ENCODE measurements at regions not wholly inside any gene's neighbourhood (a gene's known extent, or its start where the extent isn't known, plus 50 kb on each side); places are given as distances from the start of the nearest gene placed in this dataset.

DNA sequence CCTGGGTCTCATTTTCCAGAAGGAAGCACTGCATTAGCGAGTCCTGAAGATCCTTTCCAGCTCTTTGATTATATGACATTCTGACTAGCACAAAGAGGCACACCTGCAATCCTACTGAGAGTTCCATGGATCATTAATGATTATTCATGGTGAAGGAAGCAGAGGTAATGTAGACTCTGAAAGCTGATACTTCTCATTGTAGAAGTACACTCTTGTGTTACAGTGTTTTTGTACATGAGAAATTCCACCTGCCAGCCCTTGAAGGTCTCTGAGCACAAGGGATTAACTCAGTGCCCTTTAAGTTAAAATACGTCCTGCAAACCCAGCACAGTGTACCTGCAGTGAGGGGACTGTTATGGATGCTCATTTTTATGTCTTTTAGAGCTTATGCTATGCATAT, 558.8 kb upstream of the FBXO33 start:
- H3K4me3 ChIP-seq: no peak overlapping the region
- no peak overlapping the region for H3K27ac ChIP-seq
- no peaks in the 10 kb centered on the region for H3K27me3 ChIP-seq
- DNase-seq: no peak
- TF ChIP-seq CTCF (IDR thresholded peaks at IDR 0.05) (no peak), POLR2A (IDR thresholded peaks at IDR 0.05) (no peak)
- 35 to 53% methylated on average over 2 of the region's 2 CpGs for WGBS, 2 donors
- H3K4me1 ChIP-seq: no peaks in the 10 kb centered on the region
- no peaks in the 10 kb centered on the region for H3K36me3 ChIP-seq
- no peaks in the 10 kb centered on the region for H3K9me3 ChIP-seq
- intact Hi-C loops (cut with DNase I): no loop called here

DNA sequence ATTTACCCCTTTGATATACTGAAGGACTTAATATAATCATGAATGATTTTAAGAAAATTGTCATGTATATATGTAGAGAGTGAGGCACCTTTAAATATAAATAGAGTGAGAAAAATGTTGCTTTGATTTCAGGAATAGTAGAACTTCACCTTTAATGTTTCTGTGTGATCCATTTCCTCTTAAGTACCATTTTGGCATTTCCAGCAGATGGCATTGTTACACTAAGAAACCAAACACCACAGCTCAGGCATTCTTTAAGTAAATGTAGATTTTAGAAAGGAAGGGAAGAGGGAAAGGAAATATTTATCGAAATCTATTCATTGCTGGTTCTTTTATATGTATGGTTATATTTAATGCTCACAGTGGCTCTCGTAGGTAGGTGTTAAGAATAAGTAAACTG, 556.7 kb upstream of the FBXO33 start:
- no peak for DNase-seq
- intact Hi-C loops (cut with DNase I): no loop called here
- no peak overlapping the region for H3K27ac ChIP-seq

GRCh38 chr14:39984323-39984722, 552.1 kb upstream of the FBXO33 start:
- intact Hi-C loops (cut with DNase I): no loop called here
- Histone ChIP-seq H3K4me3 (no peak overlapping the region), H3K4me1 (no peaks in the 10 kb centered on the region), H3K9me3 (no peaks in the 10 kb centered on the region), H3K27ac (no peak overlapping the region), H3K36me3 (no peaks in the 10 kb centered on the region), H3K27me3 (no peaks in the 10 kb centered on the region)
- WGBS, 2 donors: 44 to 68% methylated on average over 2 of the region's 2 CpGs
- no peak for DNase-seq
- TF ChIP-seq CTCF (IDR thresholded peaks at IDR 0.05) (no peak), POLR2A (IDR thresholded peaks at IDR 0.05) (no peak)

More for the DNA sequence above, 556.7 kb upstream of the FBXO33 start:
- H3K36me3 ChIP-seq: no peaks in the 10 kb centered on the region
- no peak overlapping the region for H3K4me3 ChIP-seq
- 6 to 7% methylated on average over 2 of the region's 2 CpGs for WGBS, 2 donors
- no peaks in the 10 kb centered on the region for H3K4me1 ChIP-seq
- TF ChIP-seq CTCF (IDR thresholded peaks at IDR 0.05): no peak
- TF ChIP-seq POLR2A (IDR thresholded peaks at IDR 0.05): no peak
- H3K27me3 ChIP-seq: no peaks in the 10 kb centered on the region
- no peaks in the 10 kb centered on the region for H3K9me3 ChIP-seq

GRCh38 chr14:39977198-39977597, 545.0 kb upstream of the FBXO33 start:
- no peaks in the 10 kb centered on the region for H3K4me1 ChIP-seq
- H3K4me3 ChIP-seq: no peak overlapping the region
- TF ChIP-seq CTCF (IDR thresholded peaks at IDR 0.05) (no peak), POLR2A (IDR thresholded peaks at IDR 0.05) (no peak)
- H3K27me3 ChIP-seq: no peaks in the 10 kb centered on the region
- no peak overlapping the region for H3K27ac ChIP-seq
- intact Hi-C loops (cut with DNase I): no loop called here
- DNase-seq: no peak
- no peaks in the 10 kb centered on the region for H3K9me3 ChIP-seq
- no peaks in the 10 kb centered on the region for H3K36me3 ChIP-seq
- 19 to 27% methylated on average over 3 of the region's 3 CpGs for WGBS, 2 donors

- no peaks in the 10 kb centered on the region for H3K4me1 ChIP-seq
- TF ChIP-seq CTCF (IDR thresholded peaks at IDR 0.05) (no peak), POLR2A (IDR thresholded peaks at IDR 0.05) (no peak)
- H3K36me3 ChIP-seq: no peaks in the 10 kb centered on the region
- H3K27me3 ChIP-seq: no peaks in the 10 kb centered on the region
- 50 to 88% methylated on average over 1 of the region's 1 CpG for WGBS, 2 donors
- H3K4me3 ChIP-seq: no peak overlapping the region
- H3K27ac ChIP-seq: no peak overlapping the region
- DNase-seq: no peak
- no peaks in the 10 kb centered on the region for H3K9me3 ChIP-seq
- intact Hi-C loops (cut with DNase I): no loop called here
Observed at GRCh38 chr14:39974036-39974435, 541.8 kb upstream of the FBXO33 start.
